ENCODE measurements at regions not wholly inside any gene's neighbourhood (a gene's known extent, or its start where the extent isn't known, plus 50 kb on each side); places are given as distances from the start of the nearest gene placed in this dataset.
A peak's percentile ranks its signal among the peaks of the same experiment; 100 is the strongest.
"Not testable (repeated sequence)": the region's sequence is repeated elsewhere in the genome, so short reads cannot be mapped to it uniquely, and the experiment has no call there.

DNA sequence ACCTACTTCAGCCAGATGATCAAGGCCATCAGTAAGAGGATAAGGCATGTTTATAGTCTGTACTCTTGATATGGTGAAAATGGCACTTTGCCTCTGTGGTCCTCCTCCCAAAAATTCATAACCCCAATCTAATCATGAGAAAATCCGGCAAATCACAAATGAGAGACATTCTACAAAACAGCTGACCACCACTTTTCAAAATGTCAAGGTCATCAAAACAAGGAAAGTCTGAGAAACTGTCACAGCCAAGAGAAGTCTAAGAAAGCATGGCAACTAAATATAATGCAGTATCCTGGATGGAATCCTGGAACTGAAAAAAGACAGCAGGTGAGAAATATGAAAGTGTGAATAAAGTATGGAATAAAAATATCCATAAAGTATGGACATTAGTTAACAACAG lies 226.6 kb upstream of the INTU start:
- Histone ChIP-seq H3K9me3 (peaks cover 0 to 11% (median 0%) of the 10 kb centered on the region in 3 donors), H3K27ac (no peak overlapping the region), H3K4me1 (peaks cover 0 to 16% (median 0%) of the 10 kb centered on the region in 3 donors), H3K4me3 (no peak overlapping the region), H3K27me3 (no peaks in the 10 kb centered on the region), H3K36me3 (no peaks in the 10 kb centered on the region)
- no peak for ATAC-seq
- 73 to 100% methylated on average over 1 of the region's 1 CpG for WGBS, 2 donors (ENCODE audit: low coverage in 1 of 2)
- TF ChIP-seq POLR2A (IDR thresholded peaks at IDR 0.05), result no peak
- TF ChIP-seq, protein P1, sequence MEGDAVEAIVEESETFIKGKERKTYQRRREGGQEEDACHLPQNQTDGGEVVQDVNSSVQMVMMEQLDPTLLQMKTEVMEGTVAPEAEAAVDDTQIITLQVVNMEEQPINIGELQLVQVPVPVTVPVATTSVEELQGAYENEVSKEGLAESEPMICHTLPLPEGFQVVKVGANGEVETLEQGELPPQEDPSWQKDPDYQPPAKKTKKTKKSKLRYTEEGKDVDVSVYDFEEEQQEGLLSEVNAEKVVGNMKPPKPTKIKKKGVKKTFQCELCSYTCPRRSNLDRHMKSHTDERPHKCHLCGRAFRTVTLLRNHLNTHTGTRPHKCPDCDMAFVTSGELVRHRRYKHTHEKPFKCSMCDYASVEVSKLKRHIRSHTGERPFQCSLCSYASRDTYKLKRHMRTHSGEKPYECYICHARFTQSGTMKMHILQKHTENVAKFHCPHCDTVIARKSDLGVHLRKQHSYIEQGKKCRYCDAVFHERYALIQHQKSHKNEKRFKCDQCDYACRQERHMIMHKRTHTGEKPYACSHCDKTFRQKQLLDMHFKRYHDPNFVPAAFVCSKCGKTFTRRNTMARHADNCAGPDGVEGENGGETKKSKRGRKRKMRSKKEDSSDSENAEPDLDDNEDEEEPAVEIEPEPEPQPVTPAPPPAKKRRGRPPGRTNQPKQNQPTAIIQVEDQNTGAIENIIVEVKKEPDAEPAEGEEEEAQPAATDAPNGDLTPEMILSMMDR (IDR thresholded peaks at IDR 0.05), result no peak
- no peak for TF ChIP-seq POLR2AphosphoS5 (IDR thresholded peaks at IDR 0.05)
- no peak for TF ChIP-seq EP300 (IDR thresholded peaks at IDR 0.05)

DNA sequence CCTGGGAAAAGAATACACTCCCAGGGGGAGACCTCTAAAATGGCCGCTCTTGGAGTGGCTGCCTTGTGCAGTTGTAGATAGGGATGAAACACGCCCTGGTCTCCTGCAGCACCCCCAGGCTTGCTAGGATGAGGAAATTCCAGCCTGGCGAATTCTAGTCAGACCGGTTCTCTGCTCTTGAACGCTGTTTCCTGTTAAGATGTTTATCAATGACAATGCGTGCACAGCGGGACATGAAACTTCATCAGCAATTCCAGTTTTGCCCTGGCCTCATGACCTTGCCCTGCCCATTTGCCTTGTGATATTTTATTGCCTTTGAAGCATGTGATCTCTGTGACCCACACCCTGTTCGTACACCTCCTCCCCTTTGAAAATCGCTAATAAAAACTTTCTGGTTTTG lies 225.2 kb upstream of the INTU start:
- peaks cover 0 to 26% (median 0%) of the 10 kb centered on the region in 3 donors for H3K4me1 ChIP-seq
- 77 to 81% methylated on average over 5 to 9 of the region's 9 CpGs for WGBS, 2 donors (ENCODE audit: low coverage in 1 of 2)
- ATAC-seq, result not testable (repeated sequence)

DNA sequence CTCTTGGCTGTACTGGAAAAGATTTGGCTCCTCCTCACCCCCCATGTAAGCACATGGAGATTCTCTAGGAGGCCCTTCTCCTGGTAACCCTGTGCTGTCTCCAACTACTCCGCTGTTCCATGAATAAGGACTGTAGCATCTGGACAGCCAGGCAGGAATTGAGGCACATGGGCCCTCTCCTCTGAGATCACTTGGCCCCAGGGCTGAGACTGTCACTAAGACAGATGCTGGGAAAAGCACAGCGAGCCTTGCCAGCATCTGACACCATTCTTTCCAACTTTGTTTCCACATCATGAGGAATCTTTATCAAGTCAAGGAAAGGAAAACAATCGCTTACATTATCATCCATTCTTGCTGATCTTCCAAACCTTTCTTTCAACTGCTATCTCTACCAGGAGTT lies 222.6 kb upstream of the INTU start:
- Histone ChIP-seq H3K9me3 (peaks cover 0 to 11% (median 0%) of the 10 kb centered on the region in 3 donors), H3K4me3 (no peak overlapping the region), H3K36me3 (no peaks in the 10 kb centered on the region), H3K4me1 (peaks cover 0 to 34% (median 3%) of the 10 kb centered on the region in 3 donors), H3K27ac (no peak overlapping the region), H3K27me3 (no peaks in the 10 kb centered on the region)
- 66 to 86% methylated on average over 2 to 3 of the region's 3 CpGs for WGBS, 2 donors (ENCODE audit: low coverage in 1 of 2)
- no peak for TF ChIP-seq POLR2AphosphoS5 (IDR thresholded peaks at IDR 0.05)
- TF ChIP-seq, protein P1 (IDR thresholded peaks at IDR 0.05), result no peak
- TF ChIP-seq EP300 (IDR thresholded peaks at IDR 0.05), result no peak
- ATAC-seq, result peak; percentile 77

More for the DNA sequence above, 225.2 kb upstream of the INTU start:
- peaks cover 0 to 11% (median 0%) of the 10 kb centered on the region in 3 donors for H3K9me3 ChIP-seq
- not testable (repeated sequence) for H3K36me3 ChIP-seq, H3K4me3 ChIP-seq, H3K27ac ChIP-seq, H3K27me3 ChIP-seq

DNA sequence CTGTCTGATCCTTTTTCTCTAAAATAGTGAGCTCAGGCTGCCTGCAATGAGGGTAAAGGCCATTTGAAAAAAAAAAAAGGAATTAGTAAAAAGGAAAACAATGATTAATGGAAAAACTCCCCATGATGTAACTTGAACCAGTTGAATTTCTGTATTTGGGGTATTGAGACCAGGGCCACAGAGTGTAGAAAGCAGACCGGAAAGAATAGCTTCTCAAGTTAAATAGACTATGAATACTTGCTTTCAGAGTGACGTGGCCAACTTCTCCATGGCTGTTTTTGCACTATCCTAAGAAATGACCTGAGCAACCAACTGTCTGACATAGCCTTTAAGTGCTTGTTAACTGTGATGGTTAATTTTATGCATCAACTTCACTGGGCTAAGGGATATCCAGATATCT lies 222.1 kb upstream of the INTU start:
- peaks cover 0 to 39% (median 3%) of the 10 kb centered on the region in 3 donors for H3K4me1 ChIP-seq
- no peak for TF ChIP-seq EP300 (IDR thresholded peaks at IDR 0.05)
- TF ChIP-seq POLR2A (IDR thresholded peaks at IDR 0.05), result no peak
- TF ChIP-seq, protein P1 (IDR thresholded peaks at IDR 0.05), result no peak
- no peak for TF ChIP-seq POLR2AphosphoS5 (IDR thresholded peaks at IDR 0.05)
- no peaks in the 10 kb centered on the region for H3K36me3 ChIP-seq
- no peak overlapping the region for H3K4me3 ChIP-seq
- WGBS, 2 donors (ENCODE audit: low coverage in 1 of 2), result 33 to 50% methylated on average over 2 of the region's 2 CpGs
- peaks cover 0 to 11% (median 0%) of the 10 kb centered on the region in 3 donors for H3K9me3 ChIP-seq
- no peak overlapping the region for H3K27ac ChIP-seq
- ATAC-seq, result no peak
- no peaks in the 10 kb centered on the region for H3K27me3 ChIP-seq

DNA sequence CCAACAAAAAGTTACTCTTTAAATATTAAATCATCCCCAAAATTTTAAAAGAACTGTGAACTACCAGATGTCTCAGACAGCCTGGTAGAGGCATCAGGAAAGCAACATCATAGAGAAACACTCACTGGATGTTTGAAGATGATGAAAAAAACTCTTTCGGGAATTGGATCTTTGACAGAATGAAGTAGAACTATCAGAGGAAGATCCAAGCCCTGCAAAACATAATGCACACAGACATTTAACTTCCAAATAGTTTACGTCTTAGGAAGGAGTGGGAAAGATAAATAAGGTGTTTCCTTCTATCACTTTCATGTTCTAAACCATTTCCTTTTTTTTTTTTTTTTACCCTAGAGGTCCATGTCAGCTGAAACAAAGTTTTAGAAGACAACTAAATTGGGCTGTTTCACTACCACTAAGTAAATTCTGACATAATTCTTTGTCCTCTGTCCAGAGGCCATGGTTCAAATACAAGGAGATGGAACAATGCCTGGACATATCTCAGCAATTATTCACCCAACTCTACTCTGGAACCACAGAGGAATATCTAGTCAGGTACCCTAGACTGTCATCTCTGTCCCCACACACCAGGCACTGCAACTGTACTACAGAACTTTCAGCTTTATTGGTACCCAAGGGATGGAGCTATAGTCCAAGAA lies 217.7 kb upstream of the INTU start:
- no peaks in the 10 kb centered on the region for H3K27me3 ChIP-seq
- no peak overlapping the region for H3K4me3 ChIP-seq
- WGBS, 2 donors (ENCODE audit: low coverage in 1 of 2), result 25 to 39% methylated on average over 2 of the region's 2 CpGs
- TF ChIP-seq POLR2AphosphoS5 (IDR thresholded peaks at IDR 0.05) (no peak), EP300 (IDR thresholded peaks at IDR 0.05) (no peak), POLR2A (IDR thresholded peaks at IDR 0.05) (no peak)
- TF ChIP-seq, protein P1 (IDR thresholded peaks at IDR 0.05), result no peak
- no peaks in the 10 kb centered on the region for H3K9me3 ChIP-seq
- ATAC-seq, result peak; percentile 3
- H3K4me1 ChIP-seq, result peaks cover 0 to 55% (median 5%) of the 10 kb centered on the region in 3 donors
- H3K36me3 ChIP-seq, result no peaks in the 10 kb centered on the region
- peak overlapping the region in 2 of 4 donors; percentile 19 to 35 for H3K27ac ChIP-seq
